H9 (cell line): ENCODE measurements at regions not wholly inside any gene's neighbourhood (a gene's known extent, or its start where the extent isn't known, plus 50 kb on each side); places are given as distances from the start of the nearest gene placed in this dataset.

Experiments
- DNase-seq: peaks from one replicate; pipeline ENCODE4 v3.0.0-alpha.2; 2017
- H2AFZ ChIP-seq: one replicate; pipeline ENCODE4 v1.6.1; 2013; ENCODE audit warnings: mild to moderate bottlenecking, low read length, control low read depth, moderate library complexity
- H2AK5ac ChIP-seq: 2 replicates; pipeline ENCODE4 v1.6.1; 2013; ENCODE audit warnings: low read length, control low read depth, mixed read lengths; ENCODE audit not compliant: insufficient read length
- H2BK120ac ChIP-seq: one replicate; pipeline ENCODE4 v1.6.1; 2013; ENCODE audit warnings: low read depth, mild to moderate bottlenecking, low read length, control low read depth, inconsistent platforms; ENCODE audit not compliant: poor library complexity, severe bottlenecking
- H2BK12ac ChIP-seq: 2 replicates; pipeline ENCODE4 v1.6.1; 2013; ENCODE audit warnings: low read length, control low read depth, mixed read lengths, low read depth; ENCODE audit not compliant: insufficient read length
- H2BK15ac ChIP-seq: 2 replicates; pipeline ENCODE4 v1.6.1; 2013; ENCODE audit warnings: low read depth, low read length, control low read depth
- H2BK20ac ChIP-seq: one replicate; pipeline ENCODE4 v1.6.1; 2013; ENCODE audit warnings: low read depth, mild to moderate bottlenecking, low read length, control low read depth, inconsistent platforms; ENCODE audit not compliant: poor library complexity, severe bottlenecking
- H2BK5ac ChIP-seq: 2 replicates; pipeline ENCODE4 v1.6.1; 2013; ENCODE audit warnings: low read length, control low read depth, mixed read lengths; ENCODE audit not compliant: insufficient read length
- H3K14ac ChIP-seq: 2 replicates; pipeline ENCODE4 v1.6.1; 2013; ENCODE audit warnings: low read length, control low read depth; ENCODE audit not compliant: insufficient read depth
- H3K18ac ChIP-seq: 2 replicates; pipeline ENCODE4 v1.6.1; 2013; ENCODE audit warnings: low read depth, mild to moderate bottlenecking, mixed read lengths, low read length, control low read depth; ENCODE audit not compliant: insufficient read length
- H3K23ac ChIP-seq: 2 replicates; pipeline ENCODE4 v1.6.1; 2013; ENCODE audit warnings: low read length, control low read depth, mixed read lengths, low read depth; ENCODE audit not compliant: insufficient read length
- H3K23me2 ChIP-seq: 2 replicates; pipeline ENCODE4 v1.6.1; 2013; ENCODE audit warnings: low read depth, mild to moderate bottlenecking, mixed read lengths, low read length, control low read depth; ENCODE audit not compliant: insufficient read length, poor library complexity, severe bottlenecking
- H3K27ac ChIP-seq: 2 replicates; pipeline ENCODE4 v1.5.1; 2013; ENCODE audit warnings: low read length, control low read depth, mixed read lengths, low read depth; ENCODE audit not compliant: insufficient read length
- H3K27me3 ChIP-seq: 2 replicates; pipeline ENCODE4 v1.6.1; 2013; ENCODE audit warnings: low read length, control low read depth, inconsistent platforms; ENCODE audit not compliant: insufficient read depth
- H3K4ac ChIP-seq: 2 replicates; pipeline ENCODE4 v1.6.1; 2013; ENCODE audit warnings: low read depth, mild to moderate bottlenecking, control low read depth, inconsistent platforms, low read length, moderate library complexity
- H3K4me1 ChIP-seq: 2 replicates; pipeline ENCODE4 v1.6.1; 2013; ENCODE audit warnings: low read length, control low read depth, inconsistent platforms; ENCODE audit not compliant: insufficient read depth
- H3K4me2 ChIP-seq: 2 replicates; pipeline ENCODE4 v1.6.1; 2013; ENCODE audit warnings: low read length, control low read depth, mixed read lengths; ENCODE audit not compliant: insufficient read length, insufficient read depth
- H3K56ac ChIP-seq: 2 replicates; pipeline ENCODE4 v1.6.1; 2013; ENCODE audit warnings: low read depth, mild to moderate bottlenecking, mixed read lengths, low read length, control low read depth; ENCODE audit not compliant: insufficient read length
- H3K79me1 ChIP-seq: 2 replicates; pipeline ENCODE4 v1.6.1; 2013; ENCODE audit warnings: low read depth, mild to moderate bottlenecking, moderate library complexity, low read length, control low read depth, inconsistent platforms; ENCODE audit not compliant: insufficient read depth, poor library complexity, severe bottlenecking
- H3K79me2 ChIP-seq: 2 replicates; pipeline ENCODE4 v1.6.1; 2013; ENCODE audit warnings: low read length, control low read depth, inconsistent platforms; ENCODE audit not compliant: insufficient read depth
- H3K9ac ChIP-seq: 2 replicates; pipeline ENCODE4 v1.6.1; 2013; ENCODE audit warnings: low read length, control low read depth, mixed read lengths; ENCODE audit not compliant: insufficient read length; ENCODE audit errors: extremely low read depth
- H3K9me3 ChIP-seq: one replicate; pipeline ENCODE4 v1.6.1; 2013; ENCODE audit warnings: low read depth, low read length, inconsistent platforms; ENCODE audit not compliant: control insufficient read depth
- H3T11ph ChIP-seq: one replicate; pipeline ENCODE4 v1.6.1; 2013; ENCODE audit warnings: mild to moderate bottlenecking, low read length, control low read depth, inconsistent platforms
- H4K20me1 ChIP-seq: one replicate; pipeline ENCODE4 v1.6.1; 2013; ENCODE audit not compliant: control insufficient read depth, insufficient read length, insufficient read depth
- H4K5ac ChIP-seq: 2 replicates; pipeline ENCODE4 v1.6.1; 2013; ENCODE audit warnings: low read depth, mild to moderate bottlenecking, mixed read lengths, low read length, control low read depth; ENCODE audit not compliant: insufficient read length
- H4K8ac ChIP-seq: replicated peaks from 2 replicates; pipeline ENCODE4 v1.6.1; 2013; ENCODE audit warnings: low read length, control low read depth, mixed read lengths, low read depth; ENCODE audit not compliant: insufficient read length
- H4K91ac ChIP-seq: 2 replicates; pipeline ENCODE4 v1.6.1; 2013; ENCODE audit warnings: low read depth, mild to moderate bottlenecking, moderate library complexity, mixed read lengths, low read length, control low read depth; ENCODE audit not compliant: insufficient read length
- H3K27ac Mint-ChIP-seq, 3 experiments: 2 replicates in 2 of 3; 3 replicates in 1 of 3; pipeline ENCODE4 v1.8.0; 2020 to 2021; ENCODE audit warnings: mixed read lengths in 3 of 3, mild to moderate bottlenecking in 1 of 3, moderate library complexity in 1 of 3
- H3K27me3 Mint-ChIP-seq: 2 replicates; pipeline ENCODE4 v1.8.0; 2021; ENCODE audit warnings: low read depth, mild to moderate bottlenecking, moderate library complexity, mixed read lengths
- H3K36me3 Mint-ChIP-seq, 3 experiments: 2 replicates in 2 of 3; 3 replicates in 1 of 3; pipeline ENCODE4 v1.8.0; 2020 to 2021; ENCODE audit warnings: low read depth in 3 of 3, mixed read lengths in 3 of 3; ENCODE audit not compliant: insufficient read depth in 1 of 3
- H3K4me1 Mint-ChIP-seq, 2 experiments: 2 replicates each; pipeline ENCODE4 v1.8.0; 2020; ENCODE audit warnings: mixed read lengths in 2 of 2
- H3K4me3 Mint-ChIP-seq, 2 experiments: 2 replicates in 1 of 2; 3 replicates in 1 of 2; pipeline ENCODE4 v1.8.0; 2020 to 2021; ENCODE audit warnings: mild to moderate bottlenecking in 2 of 2, mixed read lengths in 2 of 2, moderate library complexity in 1 of 2
- H3K9me3 Mint-ChIP-seq, 2 experiments: 2 replicates in 1 of 2; 3 replicates in 1 of 2; pipeline ENCODE4 v1.8.0; 2020; ENCODE audit warnings: mild to moderate bottlenecking in 2 of 2, mixed read lengths in 2 of 2, moderate library complexity in 1 of 2
- WGBS: extraction: QIAGEN DNeasy Blood & Tissue Kit; methylation state at CpG from one replicate; pipeline ENCODE4 v1.1.7; 2013; ENCODE audit warnings: missing lambda C conversion rate, low lambda C conversion rate, mixed read lengths; ENCODE audit not compliant: insufficient read length; ENCODE audit errors: extremely low coverage; 5-methylcytosine and 5-hydroxymethylcytosine counted together
- TF ChIP-seq, protein P1 (sequence below): fragments of 200-600 bp; sonication (generic); conservative IDR thresholded peaks from 3 replicates; pipeline ENCODE4 v1.8.0; 2021; ENCODE audit warnings: antibody characterized with exemption, mild to moderate bottlenecking

DNA sequence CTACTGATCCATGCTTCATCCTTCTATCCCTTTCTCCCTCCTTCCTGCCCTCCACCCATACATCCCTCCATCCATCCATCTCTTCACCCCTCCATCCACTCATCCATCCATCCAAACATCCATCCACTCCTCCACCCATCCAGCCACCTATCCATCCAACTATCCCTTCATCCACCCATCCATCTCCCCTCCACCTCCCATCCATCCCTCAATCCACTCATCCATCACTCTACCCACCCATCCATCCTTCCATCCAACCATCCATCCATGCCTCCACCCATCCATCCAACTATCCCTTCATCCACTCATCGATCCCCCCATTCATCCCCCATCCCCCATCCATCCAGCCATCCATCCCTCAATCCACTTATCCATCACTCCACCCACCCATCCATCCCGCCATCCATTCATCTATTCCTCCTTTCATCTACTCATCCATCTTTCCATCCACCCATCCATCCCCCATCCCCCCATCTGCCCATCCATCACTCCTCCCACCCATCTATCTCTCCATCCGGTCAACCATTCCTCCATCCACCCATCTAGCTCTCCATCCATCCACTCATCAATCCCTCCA, 132.4 kb upstream of the IQSEC1 start:
- no peak overlapping the region for H4K8ac ChIP-seq
- H3K4me1 ChIP-seq, result no peaks in the 10 kb centered on the region; the same call in 1 of the 2 replicates
- H4K5ac ChIP-seq, result no peak overlapping the region
- H3K18ac ChIP-seq, result no peak overlapping the region
- H3K23me2 ChIP-seq, result no peaks in the 10 kb centered on the region
- Mint-ChIP-seq H3K4me1 (peaks cover 8 to 10% of the 10 kb centered on the region in 2 experiments), H3K9me3 (no peaks in the 10 kb centered on the region), H3K4me3 (no peak overlapping the region), H3K27me3 (peaks cover 5% of the 10 kb centered on the region), H3K27ac (no peak overlapping the region; a peak in 1 of 7 replicates), H3K36me3 (no peaks in the 10 kb centered on the region)
- no peak overlapping the region for H3T11ph ChIP-seq
- no peak overlapping the region for H3K14ac ChIP-seq
- H3K4ac ChIP-seq, result no peak overlapping the region
- DNase-seq, result no peak
- no peak overlapping the region for H2BK20ac ChIP-seq
- no peaks in the 10 kb centered on the region for H3K79me2 ChIP-seq
- 100% methylated on average over 3 of the region's 3 CpGs for WGBS
- H2BK5ac ChIP-seq, result no peak overlapping the region
- H3K27me3 ChIP-seq, result no peaks in the 10 kb centered on the region
- H2BK120ac ChIP-seq, result no peak overlapping the region
- no peak overlapping the region for H2AFZ ChIP-seq
- no peak overlapping the region for H3K9ac ChIP-seq
- TF ChIP-seq, protein P1, sequence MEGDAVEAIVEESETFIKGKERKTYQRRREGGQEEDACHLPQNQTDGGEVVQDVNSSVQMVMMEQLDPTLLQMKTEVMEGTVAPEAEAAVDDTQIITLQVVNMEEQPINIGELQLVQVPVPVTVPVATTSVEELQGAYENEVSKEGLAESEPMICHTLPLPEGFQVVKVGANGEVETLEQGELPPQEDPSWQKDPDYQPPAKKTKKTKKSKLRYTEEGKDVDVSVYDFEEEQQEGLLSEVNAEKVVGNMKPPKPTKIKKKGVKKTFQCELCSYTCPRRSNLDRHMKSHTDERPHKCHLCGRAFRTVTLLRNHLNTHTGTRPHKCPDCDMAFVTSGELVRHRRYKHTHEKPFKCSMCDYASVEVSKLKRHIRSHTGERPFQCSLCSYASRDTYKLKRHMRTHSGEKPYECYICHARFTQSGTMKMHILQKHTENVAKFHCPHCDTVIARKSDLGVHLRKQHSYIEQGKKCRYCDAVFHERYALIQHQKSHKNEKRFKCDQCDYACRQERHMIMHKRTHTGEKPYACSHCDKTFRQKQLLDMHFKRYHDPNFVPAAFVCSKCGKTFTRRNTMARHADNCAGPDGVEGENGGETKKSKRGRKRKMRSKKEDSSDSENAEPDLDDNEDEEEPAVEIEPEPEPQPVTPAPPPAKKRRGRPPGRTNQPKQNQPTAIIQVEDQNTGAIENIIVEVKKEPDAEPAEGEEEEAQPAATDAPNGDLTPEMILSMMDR, result no peak
- no peak overlapping the region for H3K4me2 ChIP-seq
- H2BK12ac ChIP-seq, result no peak overlapping the region
- no peak overlapping the region for H3K23ac ChIP-seq
- H3K27ac ChIP-seq, result no peak overlapping the region
- H3K56ac ChIP-seq, result no peak overlapping the region
- no peaks in the 10 kb centered on the region for H3K79me1 ChIP-seq
- H2BK15ac ChIP-seq, result no peak overlapping the region
- no peaks in the 10 kb centered on the region for H3K9me3 ChIP-seq
- H2AK5ac ChIP-seq, result no peak overlapping the region
- no peaks in the 10 kb centered on the region for H4K20me1 ChIP-seq
- H4K91ac ChIP-seq, result no peak overlapping the region
